H1 (cell line): ENCODE measurements at regions not wholly inside any gene's neighbourhood (a gene's known extent, or its start where the extent isn't known, plus 50 kb on each side); places are given as distances from the start of the nearest gene placed in this dataset.

ENCODE experiments used
- CBX5 ChIP-seq: fragments of 300-800, 300-1000 bp; sonication (generic); IDR thresholded peaks from 2 replicates; pipeline ENCODE4 v1.7.1; 2016; ENCODE audit warnings: antibody characterized with exemption, low read length, low read depth
- CHD1 ChIP-seq: IDR thresholded peaks from 2 replicates; pipeline ENCODE4 v1.6.1; 2012; ENCODE audit warnings: low read depth, low read length, improper control_type of control experiment
- CHD2 ChIP-seq: IDR thresholded peaks from 2 replicates; pipeline ENCODE4 v1.6.1; 2012; ENCODE audit warnings: low read length, improper control_type of control experiment
- MAFK ChIP-seq: IDR thresholded peaks from 2 replicates; pipeline ENCODE4 v1.6.1; 2012; ENCODE audit warnings: low read depth, mild to moderate bottlenecking, improper control_type of control experiment, low read length
- RFX5 ChIP-seq: IDR thresholded peaks from 2 replicates; pipeline ENCODE4 v1.6.1; 2011; ENCODE audit warnings: low read depth, low read length, improper control_type of control experiment, borderline replicate concordance
- TF ChIP-seq, protein P1 (sequence below): IDR thresholded peaks from 2 replicates; pipeline ENCODE4 v1.6.1; 2012; ENCODE audit warnings: inconsistent platforms

DNA sequence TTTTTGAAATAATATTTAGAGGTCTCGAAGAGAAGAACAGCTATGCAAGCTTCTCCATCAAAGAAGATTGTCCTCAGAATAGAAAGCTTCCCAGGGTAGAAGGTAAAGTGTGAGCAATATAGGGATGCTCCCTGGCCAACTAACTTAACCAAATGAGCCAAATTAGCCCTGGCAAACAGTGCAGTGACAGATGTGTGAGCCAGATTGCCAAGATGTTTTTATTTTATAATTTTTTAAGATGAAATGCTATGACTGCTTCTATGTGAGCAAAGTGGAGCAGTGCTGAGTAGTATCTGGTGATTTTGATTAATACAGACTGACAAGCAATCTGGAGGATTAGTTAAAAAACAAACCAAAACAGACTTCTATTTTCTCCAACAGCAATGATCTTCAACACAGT lies 202.1 kb downstream of the NOVA1 start (continued):
- TF ChIP-seq MAFK (no peak), CHD2 (no peak), CBX5 (no peak), CHD1 (no peak), RFX5 (no peak)
- TF ChIP-seq, protein P1, sequence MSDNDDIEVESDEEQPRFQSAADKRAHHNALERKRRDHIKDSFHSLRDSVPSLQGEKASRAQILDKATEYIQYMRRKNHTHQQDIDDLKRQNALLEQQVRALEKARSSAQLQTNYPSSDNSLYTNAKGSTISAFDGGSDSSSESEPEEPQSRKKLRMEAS: no peak
- TF ChIP-seq, all 59 proteins: peak for 0
